Upper lobe of left lung (tissue), 6 donors: ENCODE measurements at regions not wholly inside any gene's neighbourhood (a gene's known extent, or its start where the extent isn't known, plus 50 kb on each side); places are given as distances from the start of the nearest gene placed in this dataset.
"Not testable (repeated sequence)": the region's sequence is repeated elsewhere in the genome, so short reads cannot be mapped to it uniquely, and the experiment has no call there.

Source experiments
- ATAC-seq, 2 donors: fragments of 200-7000 bp; cut with Tn5 transposase; one replicate each; pipeline ENCODE4 v1.9.1; 2022; ENCODE audit warnings: mild to moderate bottlenecking in 2 of 2, moderate library complexity in 2 of 2; ENCODE audit not compliant: low FRiP score in 2 of 2
- DNase-seq, 2 donors: peaks; one replicate each; pipeline ENCODE4 v3.0.0-alpha.2; 2019 to 2020
- H3K27ac ChIP-seq, 4 donors: fragments of 200-600 bp; sonication (generic); one replicate each; pipeline ENCODE4 v1.5.1; 2016 to 2019
- H3K27me3 ChIP-seq, 4 donors: fragments of 200-600 bp; sonication (generic); one replicate each; pipeline ENCODE4 v1.5.1; 2017 to 2019
- H3K36me3 ChIP-seq, 4 donors: fragments of 200-600 bp; sonication (generic); one replicate each; pipeline ENCODE4 v1.5.1; 2016 to 2019
- H3K4me1 ChIP-seq, 4 donors: fragments of 200-600 bp; sonication (generic); one replicate each; pipeline ENCODE4 v1.5.1; 2018 to 2019
- H3K4me3 ChIP-seq, 4 donors: fragments of 200-600 bp; sonication (generic); one replicate each; pipeline ENCODE4 v1.5.1; 2017 to 2019; ENCODE audit warnings: mild to moderate bottlenecking in 2 of 4, moderate library complexity in 1 of 4
- H3K9me3 ChIP-seq, 4 donors: fragments of 200-600 bp; sonication (generic); one replicate each; pipeline ENCODE4 v1.5.1; 2018 to 2019
- CTCF ChIP-seq, 6 experiments: fragments of 450-650 bp in 4 of 6; fragments of 200-600 bp in 2 of 6; sonication (generic) in 2 of 6; IDR thresholded peaks; one replicate each; pipeline ENCODE4 v1.5.1; 2016 to 2019; ENCODE audit warnings: antibody characterized with exemption in 6 of 6
- EP300 ChIP-seq, 4 donors: sonication (generic); formaldehyde crosslinking; IDR thresholded peaks; one replicate each; pipeline ENCODE4 v1.5.1; 2017; ENCODE audit warnings: antibody characterized with exemption in 4 of 4, control low read depth in 2 of 4
- POLR2A ChIP-seq, 4 donors: fragments of 450-650 bp; IDR thresholded peaks; one replicate each; pipeline ENCODE4 v1.5.1; 2016 to 2017; ENCODE audit warnings: antibody characterized with exemption in 4 of 4, mild to moderate bottlenecking in 2 of 4
- POLR2AphosphoS5 ChIP-seq, 2 donors: sonication (generic); formaldehyde crosslinking; IDR thresholded peaks; one replicate each; pipeline ENCODE4 v1.5.1; 2017; ENCODE audit warnings: antibody characterized with exemption in 2 of 2
- WGBS, 2 donors: methylation state at CpG; one replicate each; pipeline ENCODE4 v1.1.5; 2017 to 2018; 5-methylcytosine and 5-hydroxymethylcytosine counted together
- donor health status: DM: no; HTN: no; CAD: no; lungs with moderate emphysema.
- donor health status: DM: no; HTN: yes; CAD: no; lungs with severe emphysema.

- peaks cover 0 to 5% (median 0%) of the 10 kb centered on the region in 4 donors for H3K4me1 ChIP-seq
- TF ChIP-seq CTCF (IDR thresholded peaks at IDR 0.05) (no peak), POLR2A (IDR thresholded peaks at IDR 0.05) (no peak), EP300 (IDR thresholded peaks at IDR 0.05) (no peak), POLR2AphosphoS5 (IDR thresholded peaks at IDR 0.05) (no peak)
- ATAC-seq (no peak), DNase-seq (no peak)
- H3K4me3 ChIP-seq: no peak overlapping the region
- H3K27me3 ChIP-seq: no peaks in the 10 kb centered on the region
- H3K27ac ChIP-seq: no peak overlapping the region
- H3K9me3 ChIP-seq: no peaks in the 10 kb centered on the region
- H3K36me3 ChIP-seq: no peaks in the 10 kb centered on the region
Measured at GRCh38 chr10:62491597-62491996, 117.4 kb downstream of the ZNF365 start.

- H3K4me1 ChIP-seq: peaks cover 0 to 5% (median 0%) of the 10 kb centered on the region in 4 donors
- H3K4me3 ChIP-seq: no peak overlapping the region
- WGBS, 2 donors: 66% methylated on average over 5 of the region's 5 CpGs
- no peak overlapping the region for H3K27ac ChIP-seq
- H3K9me3 ChIP-seq: no peaks in the 10 kb centered on the region
- ATAC-seq (peak in 1 of 2 donors; percentile 89), DNase-seq (peak in 1 of 2 donors; percentile 21)
- H3K36me3 ChIP-seq: no peaks in the 10 kb centered on the region
- TF ChIP-seq CTCF (IDR thresholded peaks at IDR 0.05): peak in 5 of 6 experiments; percentile 12 to 61 (median 53)
- TF ChIP-seq POLR2A (IDR thresholded peaks at IDR 0.05): no peak
- no peaks in the 10 kb centered on the region for H3K27me3 ChIP-seq
Measured at GRCh38 chr10:62492012-62492869, 118.1 kb downstream of the ZNF365 start.

- WGBS, 2 donors: 64% methylated on average over 3 of the region's 3 CpGs
- Histone ChIP-seq H3K27ac (no peak overlapping the region), H3K36me3 (no peaks in the 10 kb centered on the region), H3K9me3 (no peaks in the 10 kb centered on the region), H3K4me1 (peaks cover 0 to 5% (median 0%) of the 10 kb centered on the region in 4 donors), H3K4me3 (no peak overlapping the region), H3K27me3 (no peaks in the 10 kb centered on the region)
- DNase-seq: peak in 1 of 2 donors; percentile 24
- TF ChIP-seq EP300 (IDR thresholded peaks at IDR 0.05): no peak
- TF ChIP-seq POLR2A (IDR thresholded peaks at IDR 0.05): no peak
- no peak for TF ChIP-seq POLR2AphosphoS5 (IDR thresholded peaks at IDR 0.05)
- no peak for TF ChIP-seq CTCF (IDR thresholded peaks at IDR 0.05)
- no peak for ATAC-seq
Measured at GRCh38 chr10:62492870-62493180, 118.7 kb downstream of the ZNF365 start.

- Histone ChIP-seq H3K9me3 (no peaks in the 10 kb centered on the region), H3K36me3 (no peaks in the 10 kb centered on the region), H3K27ac (no peak overlapping the region), H3K27me3 (no peaks in the 10 kb centered on the region), H3K4me1 (peaks cover 0 to 5% (median 0%) of the 10 kb centered on the region in 4 donors), H3K4me3 (no peak overlapping the region)
- DNase-seq (no peak), ATAC-seq (no peak)
- WGBS, 2 donors: 70 to 74% methylated on average over 3 of the region's 3 CpGs
- TF ChIP-seq POLR2A (IDR thresholded peaks at IDR 0.05) (no peak), CTCF (IDR thresholded peaks at IDR 0.05) (no peak), EP300 (IDR thresholded peaks at IDR 0.05) (no peak), POLR2AphosphoS5 (IDR thresholded peaks at IDR 0.05) (no peak)
Measured at GRCh38 chr10:62496925-62497324, 122.8 kb downstream of the ZNF365 start.

- H3K27ac ChIP-seq: no peak overlapping the region
- 68 to 72% methylated on average over 3 of the region's 3 CpGs for WGBS, 2 donors
- peaks cover 0 to 5% (median 2%) of the 10 kb centered on the region in 4 donors for H3K4me1 ChIP-seq
- DNase-seq: no peak
- no peaks in the 10 kb centered on the region for H3K9me3 ChIP-seq
- no peak overlapping the region for H3K4me3 ChIP-seq
- no peaks in the 10 kb centered on the region for H3K36me3 ChIP-seq
- TF ChIP-seq POLR2A (IDR thresholded peaks at IDR 0.05): no peak
- no peak for TF ChIP-seq EP300 (IDR thresholded peaks at IDR 0.05)
- TF ChIP-seq POLR2AphosphoS5 (IDR thresholded peaks at IDR 0.05): no peak
- TF ChIP-seq CTCF (IDR thresholded peaks at IDR 0.05): no peak
- no peaks in the 10 kb centered on the region for H3K27me3 ChIP-seq
- no peak for ATAC-seq
Measured at GRCh38 chr10:62498271-62498670, 124.1 kb downstream of the ZNF365 start.

- ATAC-seq: peak in 1 of 2 donors; percentile 49
- H3K4me1 ChIP-seq: peaks cover 0 to 16% (median 6%) of the 10 kb centered on the region in 4 donors
- not testable (repeated sequence) for H3K36me3 ChIP-seq, DNase-seq, H3K9me3 ChIP-seq, H3K27me3 ChIP-seq, H3K27ac ChIP-seq, H3K4me3 ChIP-seq
- WGBS, 2 donors: 40 to 69% methylated on average over 4 to 5 of the region's 5 CpGs
Measured at GRCh38 chr10:62500116-62500515, 125.9 kb downstream of the ZNF365 start.
